HCT116 (cell line): ENCODE measurements at regions not wholly inside any gene's neighbourhood (a gene's known extent, or its start where the extent isn't known, plus 50 kb on each side); places are given as distances from the start of the nearest gene placed in this dataset.
"Not testable (repeated sequence)": the region's sequence is repeated elsewhere in the genome, so short reads cannot be mapped to it uniquely, and the experiment has no call there.

Experiments
- ZNF274 ChIP-seq: fragments of 200-500 bp; sonication (Bioruptor generic); IDR thresholded peaks from 2 replicates; pipeline ENCODE4 v1.6.1; 2014; ENCODE audit warnings: mild to moderate bottlenecking, low read depth, low read length, inconsistent platforms
- TF ChIP-seq, protein P1 (sequence below), 3 experiments: fragments of 200-600 bp in 1 of 3; sonication (generic) in 1 of 3; IDR thresholded peaks in 2 of 3; conservative IDR thresholded peaks in 1 of 3; 2 replicates each; pipeline ENCODE4 v1.5.1; 2012 to 2017; ENCODE audit warnings: low read depth in 2 of 3, low read length in 2 of 3, antibody characterized with exemption in 1 of 3, borderline replicate concordance in 1 of 3, control low read depth in 1 of 3, mild to moderate bottlenecking in 1 of 3, mixed read lengths in 1 of 3, mixed run types in 1 of 3, moderate library complexity in 1 of 3; ENCODE audit not compliant: insufficient read depth in 1 of 3

DNA sequence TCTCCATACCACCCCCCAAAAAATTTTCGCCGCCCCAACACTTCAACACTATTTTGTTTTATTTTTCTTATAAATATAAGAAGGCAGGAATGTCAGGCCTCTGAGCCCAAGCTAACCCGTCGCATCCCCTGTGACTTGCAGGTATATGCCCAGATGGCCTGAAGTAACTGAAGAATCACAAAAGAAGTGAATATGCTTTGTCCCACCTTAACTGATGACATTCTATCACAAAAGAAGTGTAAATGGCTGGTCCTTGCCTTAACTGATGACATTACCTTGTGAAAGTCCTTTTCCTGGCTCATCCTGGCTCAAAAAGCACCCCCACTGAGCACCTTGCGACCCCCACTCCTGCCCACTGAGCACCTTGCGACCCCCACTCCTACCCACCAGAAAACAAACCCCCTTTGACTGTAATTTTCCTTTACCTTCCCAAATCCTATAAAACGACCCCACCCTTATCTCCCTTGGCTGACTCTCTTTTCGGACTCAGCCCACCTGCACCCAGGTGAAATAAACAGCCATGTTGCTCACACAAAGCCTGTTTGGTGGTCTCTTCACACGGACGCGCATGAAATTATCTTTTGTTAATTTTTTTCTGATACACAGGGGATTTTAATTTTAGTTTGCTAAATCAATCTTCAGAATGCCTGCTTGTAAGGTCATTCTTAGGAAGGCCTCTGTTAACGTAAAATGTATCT, 87.9 kb upstream of the CCDC180 start:
- TF ChIP-seq ZNF274, result not testable (repeated sequence)
- TF ChIP-seq, protein P1, sequence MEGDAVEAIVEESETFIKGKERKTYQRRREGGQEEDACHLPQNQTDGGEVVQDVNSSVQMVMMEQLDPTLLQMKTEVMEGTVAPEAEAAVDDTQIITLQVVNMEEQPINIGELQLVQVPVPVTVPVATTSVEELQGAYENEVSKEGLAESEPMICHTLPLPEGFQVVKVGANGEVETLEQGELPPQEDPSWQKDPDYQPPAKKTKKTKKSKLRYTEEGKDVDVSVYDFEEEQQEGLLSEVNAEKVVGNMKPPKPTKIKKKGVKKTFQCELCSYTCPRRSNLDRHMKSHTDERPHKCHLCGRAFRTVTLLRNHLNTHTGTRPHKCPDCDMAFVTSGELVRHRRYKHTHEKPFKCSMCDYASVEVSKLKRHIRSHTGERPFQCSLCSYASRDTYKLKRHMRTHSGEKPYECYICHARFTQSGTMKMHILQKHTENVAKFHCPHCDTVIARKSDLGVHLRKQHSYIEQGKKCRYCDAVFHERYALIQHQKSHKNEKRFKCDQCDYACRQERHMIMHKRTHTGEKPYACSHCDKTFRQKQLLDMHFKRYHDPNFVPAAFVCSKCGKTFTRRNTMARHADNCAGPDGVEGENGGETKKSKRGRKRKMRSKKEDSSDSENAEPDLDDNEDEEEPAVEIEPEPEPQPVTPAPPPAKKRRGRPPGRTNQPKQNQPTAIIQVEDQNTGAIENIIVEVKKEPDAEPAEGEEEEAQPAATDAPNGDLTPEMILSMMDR (IDR thresholded peaks at IDR 0.05 in 2 of 3, conservative IDR thresholded peaks at IDR 0.05 in 1 of 3; ENCODE audit: borderline replicate concordance in 1 of 3, insufficient read depth in 1 of 3, low read depth in 2 of 3, low read length in 2 of 3), result not testable (repeated sequence)
